AG08396 (cell line): ENCODE measurements at regions not wholly inside any gene's neighbourhood (a gene's known extent, or its start where the extent isn't known, plus 50 kb on each side); places are given as distances from the start of the nearest gene placed in this dataset.

Experiments
- DNase-seq: peaks from one replicate; pipeline ENCODE4 v3.0.0; 2012; ENCODE audit warnings: low spot score, mixed read lengths

GRCh38 chr15:60095711-60096110, 91.6 kb downstream of the FOXB1 start:
- no peak for DNase-seq

DNA sequence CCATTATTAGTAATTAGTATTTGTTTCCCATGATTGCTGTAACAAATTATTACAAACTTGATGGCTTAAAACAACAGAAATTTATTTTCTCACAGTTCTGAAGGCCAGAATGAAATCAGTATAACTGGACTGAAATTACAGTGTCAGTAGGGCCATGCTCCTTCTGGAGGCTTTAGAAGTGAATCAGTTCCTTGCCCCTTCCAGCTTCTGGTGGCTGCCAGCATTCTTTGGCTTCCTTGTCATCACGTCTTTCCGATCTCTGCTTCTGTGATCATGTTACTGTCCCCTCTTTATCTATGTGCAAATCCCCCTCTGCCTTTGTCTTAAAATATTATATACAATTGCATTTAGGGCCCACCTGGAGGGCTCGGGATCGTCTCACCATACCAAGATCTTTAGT, 92.0 kb downstream of the FOXB1 start:
- no peak for DNase-seq

- no peak for DNase-seq
Measured at GRCh38 chr15:60101416-60101815, 97.3 kb downstream of the FOXB1 start.

DNA sequence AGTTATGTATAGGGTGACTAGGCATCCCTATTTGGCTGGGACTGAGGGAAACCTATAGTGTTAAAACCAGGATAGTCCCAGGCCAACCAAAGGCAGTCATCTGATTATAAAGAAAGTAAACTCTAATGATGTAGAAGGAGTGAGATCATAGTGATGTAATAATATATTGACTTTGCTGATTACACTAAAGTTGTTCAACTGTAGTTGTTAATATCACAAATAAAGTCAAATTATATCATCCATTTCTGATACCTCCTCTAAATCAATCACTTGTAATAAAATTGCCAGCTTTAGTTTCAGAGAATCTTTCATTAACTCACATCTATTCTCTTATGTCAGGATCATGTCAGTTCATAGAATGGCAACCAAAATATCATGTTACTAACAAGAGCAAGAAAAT, 98.6 kb downstream of the FOXB1 start:
- no peak for DNase-seq

DNA sequence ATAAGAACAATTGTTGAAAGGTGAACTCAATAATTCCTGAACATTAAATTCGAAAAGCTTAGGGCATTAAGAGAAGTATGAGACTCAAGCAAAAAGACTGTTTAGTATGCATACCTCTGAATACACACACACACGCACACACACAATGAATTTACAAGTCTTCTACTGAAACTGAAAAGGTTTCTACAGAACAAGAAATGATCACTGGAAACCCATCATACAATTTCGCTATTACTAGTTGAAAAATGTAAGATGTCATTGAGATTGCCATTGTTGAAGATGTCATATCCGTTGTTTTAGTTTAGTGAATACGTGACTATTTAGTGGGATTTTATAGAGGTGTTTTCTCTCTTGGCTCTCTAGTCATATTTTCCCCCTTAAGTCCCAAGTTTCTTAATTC, 106.8 kb downstream of the FOXB1 start:
- no peak for DNase-seq

DNA sequence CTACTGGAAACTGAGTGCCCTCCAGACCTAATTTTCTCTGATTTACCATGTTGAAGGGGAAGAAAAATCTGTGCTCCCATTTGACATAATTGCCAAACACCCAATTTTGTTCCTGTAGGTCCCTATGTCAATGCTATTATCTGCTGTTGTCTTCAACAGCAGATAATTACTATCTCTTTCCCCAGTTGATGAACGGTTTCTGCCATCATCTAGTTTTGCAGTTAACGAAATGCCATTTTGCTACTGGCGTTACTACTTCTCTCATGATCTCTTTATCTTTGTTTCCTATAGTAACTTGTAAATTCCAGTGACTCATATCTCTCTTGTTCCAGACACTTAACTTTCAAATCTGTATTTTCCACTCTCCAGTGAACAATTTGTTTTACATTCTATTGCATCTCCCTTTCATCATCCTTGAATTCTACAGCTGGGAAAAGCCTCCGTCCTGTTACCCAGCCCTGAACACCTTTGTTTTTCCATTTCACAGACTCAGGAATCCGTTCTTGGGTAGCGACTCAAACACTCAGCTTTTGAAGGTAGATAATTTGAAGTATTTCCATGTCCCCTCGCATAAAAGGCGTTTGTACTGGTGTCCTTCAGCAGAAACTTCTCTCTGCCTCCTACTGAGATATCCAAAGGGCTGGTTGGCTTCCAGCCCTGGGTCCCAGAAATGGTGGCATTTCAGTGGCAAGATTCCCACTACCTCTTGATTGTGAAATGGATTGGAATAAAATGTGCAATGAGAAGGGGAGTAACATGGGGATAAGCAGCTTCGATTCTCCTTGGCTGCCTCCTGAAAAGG, 111.7 kb downstream of the FOXB1 start:
- no peak for DNase-seq

DNA sequence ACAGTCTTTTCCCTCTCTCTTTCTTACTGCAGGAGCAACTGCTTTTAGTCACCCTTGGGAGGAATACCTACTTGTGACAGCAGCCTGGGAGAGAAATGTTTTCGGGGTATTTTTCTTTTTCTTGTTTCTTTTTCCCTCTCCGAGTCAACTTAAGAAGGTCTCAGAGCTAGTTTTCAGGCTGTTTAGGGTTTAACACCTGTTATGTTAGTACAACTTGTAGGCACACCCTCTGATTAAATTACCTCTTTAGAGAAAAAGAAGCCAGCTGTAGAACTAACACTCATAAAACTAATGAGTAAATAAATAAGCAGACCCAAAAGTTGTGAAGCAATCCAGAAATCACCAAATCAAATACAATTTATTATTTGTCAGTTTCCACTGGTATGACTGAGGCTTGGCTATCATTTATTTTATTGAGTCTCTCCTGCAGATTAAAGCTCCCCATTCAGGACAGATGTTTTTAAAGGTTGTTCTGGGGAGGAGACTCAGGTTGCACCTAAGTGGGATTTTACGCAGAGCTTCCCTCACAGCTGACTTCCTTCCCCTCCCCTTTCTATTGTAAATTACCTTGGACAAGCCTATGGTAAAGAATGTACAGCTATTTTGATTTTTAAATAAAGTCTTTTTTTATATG, 112.5 kb downstream of the FOXB1 start:
- DNase-seq, result no peak

DNA sequence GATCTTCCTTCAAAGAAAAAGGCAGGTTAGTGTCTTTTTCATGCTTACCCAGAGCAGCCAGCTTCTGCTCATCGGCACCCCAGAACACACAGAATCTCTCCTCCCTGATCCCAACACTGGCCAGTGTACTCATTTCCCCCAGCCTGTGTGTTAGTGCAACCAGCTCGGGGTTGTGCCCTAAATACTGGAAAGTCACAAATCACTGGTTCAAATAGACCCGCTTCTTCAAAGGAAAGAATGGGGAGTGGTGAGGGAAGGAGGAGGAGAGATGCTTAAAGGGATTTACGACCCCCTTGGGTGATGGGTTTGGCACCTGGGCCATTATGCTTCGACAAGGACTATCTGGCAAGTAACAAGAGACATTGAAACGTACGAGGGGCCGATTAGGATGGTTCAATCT, 114.0 kb downstream of the FOXB1 start:
- no peak for DNase-seq

DNA sequence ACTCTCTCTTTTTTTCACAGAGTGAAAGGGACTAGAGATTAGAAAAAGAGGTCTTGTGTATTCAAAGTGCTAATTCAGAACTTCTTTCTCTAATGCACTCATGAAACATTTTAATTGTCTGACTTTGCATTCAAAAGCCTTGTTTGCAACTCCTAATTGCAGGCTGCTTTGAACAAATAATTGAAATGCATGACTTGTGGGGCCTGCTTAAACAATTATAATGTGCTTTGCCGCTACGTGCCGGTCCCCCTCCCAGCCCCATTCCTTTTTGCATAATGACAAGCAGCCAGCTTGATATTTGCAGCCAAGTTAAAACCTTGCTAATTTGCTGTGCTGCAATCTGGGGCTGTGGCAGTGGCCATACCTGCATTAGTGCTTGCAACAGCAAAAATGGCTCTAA, 114.5 kb downstream of the FOXB1 start:
- no peak for DNase-seq

DNA sequence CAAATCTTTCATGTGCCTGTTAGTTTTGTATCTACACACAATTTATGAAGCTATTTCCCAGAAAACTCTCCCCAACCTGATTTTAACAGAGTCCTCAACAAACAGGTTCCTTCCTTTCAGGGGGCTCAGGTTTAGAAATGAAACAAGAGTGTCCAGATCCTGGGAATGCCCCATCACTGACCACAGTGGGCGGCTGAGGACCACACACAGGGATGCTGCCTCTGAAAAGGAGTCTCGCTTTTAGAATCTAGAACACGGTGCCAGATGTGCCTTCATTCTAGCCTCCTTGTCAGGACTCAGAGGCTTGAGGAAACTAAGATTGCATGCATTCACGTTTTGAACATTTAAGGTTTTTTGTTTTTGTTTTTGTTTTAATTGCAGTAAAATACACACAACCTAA, 115.0 kb downstream of the FOXB1 start:
- DNase-seq, result no peak

DNA sequence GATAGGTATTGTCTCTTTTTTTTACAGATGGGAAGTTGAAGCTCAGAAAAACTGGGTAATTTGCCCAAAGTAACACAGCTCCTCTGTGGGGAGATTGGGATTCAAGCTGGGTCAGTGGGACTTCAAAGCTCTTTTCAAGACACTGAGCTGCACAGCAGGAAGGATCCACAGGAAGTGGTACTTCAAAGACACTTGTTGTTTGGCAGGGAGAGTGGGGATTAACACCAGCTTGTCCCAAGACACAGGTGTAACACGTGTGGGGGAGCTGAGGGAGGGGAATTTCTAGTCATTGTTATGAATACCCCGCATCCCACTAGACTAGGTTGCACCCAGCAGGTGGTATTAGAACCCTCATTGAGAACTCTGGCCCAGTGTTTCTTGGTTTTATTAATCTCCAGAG, 116.0 kb downstream of the FOXB1 start:
- no peak for DNase-seq

GRCh38 chr15:60121845-60122244, 117.7 kb downstream of the FOXB1 start:
- DNase-seq, result no peak

DNA sequence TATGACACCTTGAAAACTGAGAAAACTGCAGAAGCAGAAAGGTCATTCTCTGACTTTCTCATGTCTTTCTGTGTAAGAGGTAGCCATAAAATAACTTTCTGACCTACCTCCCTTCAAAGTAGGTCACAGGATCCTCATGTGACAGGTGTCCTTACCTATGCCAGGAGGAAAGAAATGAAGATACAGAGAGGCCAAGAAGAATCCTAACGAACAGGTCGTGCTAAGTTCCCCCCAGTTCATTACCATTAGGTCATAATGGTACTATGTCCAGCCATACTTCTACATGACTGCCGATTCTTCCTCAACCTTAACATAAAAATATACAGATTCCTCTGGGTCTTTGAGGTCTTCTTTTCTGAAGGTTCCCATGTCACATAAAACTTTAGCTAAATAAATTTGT, 118.6 kb downstream of the FOXB1 start:
- no peak for DNase-seq

DNA sequence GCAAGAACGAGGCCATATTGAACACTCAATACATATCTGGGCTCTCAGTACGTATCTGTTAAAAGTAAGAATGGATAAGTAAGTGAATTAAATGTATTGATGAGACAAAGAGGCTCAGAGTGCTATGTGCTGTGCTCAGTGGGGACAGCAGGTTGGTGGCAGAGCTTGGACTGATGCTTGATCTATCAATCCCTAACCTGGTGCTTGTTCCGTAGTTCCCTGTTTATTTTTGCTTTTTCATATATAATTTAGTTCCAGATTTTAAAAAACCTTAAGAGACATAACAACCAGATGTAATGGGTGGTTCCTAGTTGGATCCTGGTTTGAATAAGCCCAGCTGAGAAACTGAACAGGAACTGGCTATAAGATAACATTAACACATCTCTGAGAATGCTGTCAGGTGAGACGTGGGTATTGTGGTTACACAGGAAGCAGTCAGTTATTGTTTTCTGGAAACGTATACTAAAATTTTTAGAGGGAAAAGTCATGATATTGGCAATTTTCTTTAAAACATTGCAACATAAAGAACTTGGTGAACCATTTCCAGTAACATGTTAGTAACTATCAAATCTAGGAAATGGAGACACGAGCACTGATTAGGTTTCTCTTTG, 120.5 kb downstream of the FOXB1 start:
- DNase-seq, result no peak

- DNase-seq, result no peak
Measured at GRCh38 chr15:60125334-60125733, 121.2 kb downstream of the FOXB1 start.

DNA sequence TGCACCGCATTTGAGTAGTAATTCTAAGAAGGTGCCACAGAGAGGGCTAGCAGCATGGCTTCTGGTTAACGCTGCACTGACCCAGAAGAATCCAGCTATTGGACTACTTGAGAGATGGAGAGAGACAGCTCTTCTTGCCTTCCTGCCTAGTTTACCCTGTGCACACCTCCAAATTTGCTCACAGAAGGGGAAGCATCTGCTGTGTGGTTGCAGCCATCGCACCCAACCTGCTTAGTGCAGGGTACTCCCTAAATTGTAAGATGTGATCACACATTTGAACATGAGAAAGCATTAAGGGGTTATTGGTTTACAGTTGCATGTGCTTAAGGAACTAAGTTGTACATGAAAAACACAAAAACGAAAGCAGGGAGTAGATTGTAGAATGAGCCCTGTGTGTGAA, 122.1 kb downstream of the FOXB1 start:
- DNase-seq, result no peak

DNA sequence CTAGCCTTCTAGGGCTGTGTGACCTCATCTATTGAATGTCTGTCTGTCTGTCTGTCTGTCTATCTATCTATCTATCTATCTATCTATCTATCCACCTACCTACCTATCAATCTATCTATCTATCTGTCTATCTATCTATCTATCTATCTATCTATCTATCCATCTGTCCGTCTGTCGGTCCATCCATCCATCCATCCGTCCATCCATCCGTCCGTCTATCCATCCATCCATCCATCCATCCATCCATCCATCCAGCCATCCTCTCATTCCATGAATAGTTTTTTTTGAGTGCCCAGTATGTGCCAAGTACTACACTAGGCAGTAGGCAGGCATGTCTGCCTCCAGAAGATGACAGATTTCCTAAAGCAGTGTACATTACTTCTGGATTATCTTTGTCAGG, 122.5 kb downstream of the FOXB1 start:
- DNase-seq, result no peak

DNA sequence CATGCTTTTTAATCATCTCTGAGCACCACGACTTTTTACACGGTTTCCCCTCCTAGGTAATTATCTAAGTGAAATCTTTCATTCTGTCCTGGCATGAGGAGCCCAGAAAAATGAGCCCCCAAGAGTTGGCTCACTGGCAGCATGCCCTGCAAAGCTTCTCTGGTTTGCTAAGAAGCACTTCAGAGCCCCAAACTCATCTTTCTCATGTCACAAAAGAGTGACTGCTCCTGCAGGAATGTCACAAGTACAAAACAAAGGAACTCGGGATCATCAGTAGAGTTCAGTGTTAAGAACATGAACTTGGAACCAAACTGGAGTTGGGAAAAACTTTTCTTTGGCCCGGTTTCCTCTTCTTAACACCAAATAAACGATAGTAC, 123.9 kb downstream of the FOXB1 start:
- no peak for DNase-seq

DNA sequence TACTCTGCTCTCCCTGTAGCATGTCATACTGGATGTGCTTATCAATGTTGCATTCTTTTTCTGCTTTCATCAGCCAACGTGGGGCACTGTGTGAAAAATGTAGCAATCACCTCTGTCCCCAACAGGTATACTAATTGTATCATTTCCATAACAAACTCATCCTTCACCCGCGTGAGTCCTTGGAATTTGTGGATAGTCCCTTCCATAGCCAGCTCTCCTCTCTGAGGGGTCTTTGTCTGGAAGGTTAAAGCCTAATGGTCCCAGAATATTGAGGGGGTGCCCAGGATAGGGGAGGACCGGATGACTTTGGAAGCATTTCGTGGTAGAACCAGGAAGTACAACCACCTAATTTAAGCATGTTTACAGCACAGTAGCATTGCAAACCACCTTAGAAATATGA, 124.6 kb downstream of the FOXB1 start:
- DNase-seq, result no peak

DNA sequence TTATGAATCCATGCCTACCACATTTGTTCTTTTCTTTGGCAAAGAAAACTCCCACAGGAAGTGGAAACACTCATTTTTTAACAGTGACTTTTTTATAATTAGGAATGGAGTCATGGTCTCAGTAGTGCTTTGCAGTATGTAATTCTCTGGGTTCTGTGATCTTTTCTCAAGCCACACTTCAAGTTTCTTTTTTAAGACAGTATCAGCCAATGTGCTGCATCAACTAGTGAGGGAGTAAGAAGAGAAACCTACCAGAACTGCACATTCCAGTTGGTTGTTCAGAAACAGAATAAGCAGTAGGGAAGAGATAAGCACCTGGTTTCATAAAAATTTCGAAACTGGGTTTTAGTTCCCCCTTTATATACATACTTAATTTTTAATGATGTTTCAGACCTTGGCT, 126.3 kb downstream of the FOXB1 start:
- DNase-seq, result no peak

- no peak for DNase-seq
Measured at GRCh38 chr15:60130821-60131220, 126.7 kb downstream of the FOXB1 start.

GRCh38 chr15:60134609-60135008, 130.5 kb downstream of the FOXB1 start:
- DNase-seq, result no peak

DNA sequence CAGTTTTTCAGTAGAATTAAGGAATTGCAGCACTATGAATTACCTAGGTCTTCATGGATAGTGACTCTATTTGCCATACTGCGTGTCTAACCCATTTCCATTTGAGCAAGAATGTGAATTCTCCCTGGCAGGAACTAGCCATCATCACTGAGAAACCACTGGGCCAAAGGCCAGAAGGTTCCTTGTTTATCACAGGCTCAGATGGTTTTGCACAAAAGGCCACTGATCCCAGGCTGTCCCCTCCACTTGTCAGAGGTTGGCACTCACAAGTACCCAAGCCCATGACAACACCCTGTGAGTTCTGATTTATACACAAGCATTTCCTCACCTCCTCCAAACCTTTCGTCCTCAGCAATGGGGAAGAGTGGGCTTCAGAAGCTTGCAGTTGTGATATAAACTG, 131.8 kb downstream of the FOXB1 start:
- no peak for DNase-seq
